Gastrocnemius medialis (tissue), 4 donors: ENCODE measurements at regions not wholly inside any gene's neighbourhood (a gene's known extent, or its start where the extent isn't known, plus 50 kb on each side); places are given as distances from the start of the nearest gene placed in this dataset.

Experiments
- CTCF ChIP-seq, 5 experiments: fragments of 450-650 bp in 3 of 5; fragments of 200-600 bp in 2 of 5; sonication (generic) in 2 of 5; IDR thresholded peaks in 4 of 5; conservative IDR thresholded peaks in 1 of 5; 1 replicate in 4 of 5; 2 replicates in 1 of 5; pipeline ENCODE4 v1.5.1; 2016 to 2019; ENCODE audit warnings: antibody characterized with exemption in 5 of 5, mild to moderate bottlenecking in 3 of 5, moderate library complexity in 3 of 5
- POLR2A ChIP-seq, 2 donors: fragments of 450-650 bp; IDR thresholded peaks; one replicate each; pipeline ENCODE4 v1.6.1; 2017; ENCODE audit warnings: antibody characterized with exemption in 2 of 2, mild to moderate bottlenecking in 2 of 2, moderate library complexity in 2 of 2

- TF ChIP-seq POLR2A (IDR thresholded peaks at IDR 0.05), result no peak
- no peak for TF ChIP-seq CTCF (IDR thresholded peaks at IDR 0.05 in 4 of 5, conservative IDR thresholded peaks at IDR 0.05 in 1 of 5)
These were observed 151.1 kb downstream of the PJA1 start for GRCh38 chrX:69014200-69014599.
